Osteocyte (in vitro differentiated cells): ENCODE measurements at regions not wholly inside any gene's neighbourhood (a gene's known extent, or its start where the extent isn't known, plus 50 kb on each side); places are given as distances from the start of the nearest gene placed in this dataset.

Source experiments
- DNase-seq: peaks from one replicate; pipeline ENCODE4 v3.0.0; 2021; ENCODE audit warnings: mixed read lengths; ENCODE audit not compliant: unreplicated experiment; ENCODE audit errors: extremely low spot score
- H3K27ac Mint-ChIP-seq: one replicate; pipeline ENCODE4 v1.8.0; 2021; ENCODE audit warnings: mild to moderate bottlenecking, mixed read lengths; ENCODE audit not compliant: unreplicated experiment
- H3K27me3 Mint-ChIP-seq: one replicate; pipeline ENCODE4 v1.8.0; 2021; ENCODE audit warnings: mixed read lengths; ENCODE audit not compliant: unreplicated experiment
- H3K36me3 Mint-ChIP-seq: one replicate; pipeline ENCODE4 v1.8.0; 2021; ENCODE audit warnings: mixed read lengths; ENCODE audit not compliant: unreplicated experiment
- H3K4me1 Mint-ChIP-seq: one replicate; pipeline ENCODE4 v1.8.0; 2021; ENCODE audit warnings: mixed read lengths; ENCODE audit not compliant: unreplicated experiment
- H3K4me3 Mint-ChIP-seq: one replicate; pipeline ENCODE4 v1.8.0; 2021; ENCODE audit warnings: mild to moderate bottlenecking, moderate library complexity, mixed read lengths; ENCODE audit not compliant: unreplicated experiment
- H3K9me3 Mint-ChIP-seq: one replicate; pipeline ENCODE4 v1.8.0; 2021; ENCODE audit warnings: mixed read lengths; ENCODE audit not compliant: unreplicated experiment
- TF ChIP-seq, protein P1 (sequence below): fragments of 200-600 bp; sonication (generic); IDR thresholded peaks from 2 replicates; pipeline ENCODE4 v1.5.0; 2021; ENCODE audit warnings: antibody characterized with exemption, mild to moderate bottlenecking, moderate library complexity

DNA sequence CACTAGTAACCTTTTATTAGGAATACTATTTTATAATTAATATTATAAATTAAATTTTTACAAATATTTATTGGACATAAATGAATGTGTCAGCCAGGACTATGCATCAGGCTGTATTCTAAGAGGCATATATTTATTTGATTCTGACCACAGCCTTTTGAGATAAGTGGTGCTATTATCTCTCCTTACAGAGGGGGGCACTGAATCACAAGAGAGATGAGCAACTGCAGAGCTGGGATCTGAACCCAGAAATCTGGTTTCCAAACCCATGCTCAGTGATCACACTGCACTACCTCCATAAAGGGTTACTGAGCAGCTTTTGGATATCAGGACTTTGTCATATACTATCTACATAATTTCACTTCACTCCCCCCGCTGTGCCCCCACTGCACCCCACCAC lies 322.0 kb downstream of the TMA16 start:
- no peak for DNase-seq
- Mint-ChIP-seq H3K36me3 (no peaks in the 10 kb centered on the region), H3K4me1 (no peaks in the 10 kb centered on the region), H3K27me3 (peaks cover 2% of the 10 kb centered on the region), H3K9me3 (no peaks in the 10 kb centered on the region), H3K27ac (no peak overlapping the region), H3K4me3 (no peak overlapping the region)
- TF ChIP-seq, protein P1, sequence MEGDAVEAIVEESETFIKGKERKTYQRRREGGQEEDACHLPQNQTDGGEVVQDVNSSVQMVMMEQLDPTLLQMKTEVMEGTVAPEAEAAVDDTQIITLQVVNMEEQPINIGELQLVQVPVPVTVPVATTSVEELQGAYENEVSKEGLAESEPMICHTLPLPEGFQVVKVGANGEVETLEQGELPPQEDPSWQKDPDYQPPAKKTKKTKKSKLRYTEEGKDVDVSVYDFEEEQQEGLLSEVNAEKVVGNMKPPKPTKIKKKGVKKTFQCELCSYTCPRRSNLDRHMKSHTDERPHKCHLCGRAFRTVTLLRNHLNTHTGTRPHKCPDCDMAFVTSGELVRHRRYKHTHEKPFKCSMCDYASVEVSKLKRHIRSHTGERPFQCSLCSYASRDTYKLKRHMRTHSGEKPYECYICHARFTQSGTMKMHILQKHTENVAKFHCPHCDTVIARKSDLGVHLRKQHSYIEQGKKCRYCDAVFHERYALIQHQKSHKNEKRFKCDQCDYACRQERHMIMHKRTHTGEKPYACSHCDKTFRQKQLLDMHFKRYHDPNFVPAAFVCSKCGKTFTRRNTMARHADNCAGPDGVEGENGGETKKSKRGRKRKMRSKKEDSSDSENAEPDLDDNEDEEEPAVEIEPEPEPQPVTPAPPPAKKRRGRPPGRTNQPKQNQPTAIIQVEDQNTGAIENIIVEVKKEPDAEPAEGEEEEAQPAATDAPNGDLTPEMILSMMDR = no peak

DNA sequence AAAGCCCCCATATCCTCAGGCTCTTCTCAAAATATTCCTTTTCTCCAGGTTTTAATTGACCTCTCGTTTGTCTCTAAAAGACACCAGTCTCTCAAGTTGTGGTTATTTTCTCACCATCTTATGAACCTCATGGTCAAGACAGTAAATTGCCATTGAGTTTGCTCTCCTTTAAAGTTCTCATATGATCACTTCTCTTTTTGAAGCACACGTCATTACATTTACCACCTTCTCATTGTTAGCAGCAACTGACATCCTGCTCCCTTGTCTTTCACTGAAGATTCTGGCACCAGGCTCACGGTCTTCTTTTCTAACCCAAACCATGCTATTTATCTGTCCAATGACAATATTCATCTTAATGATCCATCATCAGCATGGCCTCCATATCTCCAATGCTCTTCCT lies 324.2 kb downstream of the TMA16 start:
- H3K4me1 Mint-ChIP-seq = no peaks in the 10 kb centered on the region
- H3K27ac Mint-ChIP-seq = no peak overlapping the region
- H3K36me3 Mint-ChIP-seq = no peaks in the 10 kb centered on the region
- TF ChIP-seq, protein P1 = no peak
- H3K4me3 Mint-ChIP-seq = no peak overlapping the region
- peaks cover 2% of the 10 kb centered on the region for H3K27me3 Mint-ChIP-seq
- H3K9me3 Mint-ChIP-seq = no peaks in the 10 kb centered on the region
- no peak for DNase-seq

DNA sequence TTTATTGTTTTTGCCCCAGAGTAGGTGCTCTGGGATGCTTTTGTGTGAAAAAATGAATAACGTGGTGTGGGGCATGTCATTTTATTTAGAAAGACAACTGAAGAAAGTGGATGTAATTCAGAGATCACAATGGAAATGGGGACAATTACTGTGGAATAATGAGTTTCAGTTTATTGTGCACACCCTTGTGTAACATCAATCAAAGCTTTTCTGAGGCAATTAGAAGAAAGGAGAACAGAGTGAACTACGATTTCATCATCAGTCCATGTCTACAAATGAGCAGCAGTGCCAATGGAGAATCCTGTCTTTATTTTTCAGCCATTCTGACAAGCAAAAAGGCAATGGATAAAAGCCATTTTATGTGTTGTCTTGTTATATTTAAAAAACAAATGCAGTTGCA lies 339.2 kb downstream of the TMA16 start:
- no peak for DNase-seq
- H3K27me3 Mint-ChIP-seq = no peaks in the 10 kb centered on the region
- TF ChIP-seq, protein P1 = no peak
- H3K9me3 Mint-ChIP-seq = peaks cover 7% of the 10 kb centered on the region
- H3K36me3 Mint-ChIP-seq = no peaks in the 10 kb centered on the region
- H3K4me1 Mint-ChIP-seq = no peaks in the 10 kb centered on the region
- H3K4me3 Mint-ChIP-seq = no peak overlapping the region
- H3K27ac Mint-ChIP-seq = no peak overlapping the region

DNA sequence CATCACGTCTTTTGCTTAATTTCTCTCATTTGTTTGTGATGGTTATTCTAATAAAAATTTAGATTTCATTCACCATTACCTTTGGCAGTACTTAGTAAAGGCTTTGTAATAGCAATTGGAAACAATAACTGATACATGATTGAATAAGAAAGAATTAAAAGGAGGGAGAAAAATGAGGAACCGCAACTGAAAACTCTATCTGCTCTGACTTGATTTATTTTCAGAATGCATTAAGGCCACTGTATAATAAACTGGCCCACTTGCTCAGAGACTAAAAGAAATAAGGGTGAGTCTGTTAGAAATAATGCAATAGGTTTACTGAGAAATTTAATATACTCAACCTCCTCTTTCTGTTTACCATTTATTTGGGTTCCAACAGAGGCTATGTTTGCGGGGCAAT lies 351.5 kb downstream of the TMA16 start:
- no peaks in the 10 kb centered on the region for H3K36me3 Mint-ChIP-seq
- no peak for DNase-seq
- no peaks in the 10 kb centered on the region for H3K4me1 Mint-ChIP-seq
- no peak overlapping the region for H3K27ac Mint-ChIP-seq
- TF ChIP-seq, protein P1 = no peak
- no peak overlapping the region for H3K4me3 Mint-ChIP-seq
- H3K9me3 Mint-ChIP-seq = no peaks in the 10 kb centered on the region
- peaks cover 2% of the 10 kb centered on the region for H3K27me3 Mint-ChIP-seq

DNA sequence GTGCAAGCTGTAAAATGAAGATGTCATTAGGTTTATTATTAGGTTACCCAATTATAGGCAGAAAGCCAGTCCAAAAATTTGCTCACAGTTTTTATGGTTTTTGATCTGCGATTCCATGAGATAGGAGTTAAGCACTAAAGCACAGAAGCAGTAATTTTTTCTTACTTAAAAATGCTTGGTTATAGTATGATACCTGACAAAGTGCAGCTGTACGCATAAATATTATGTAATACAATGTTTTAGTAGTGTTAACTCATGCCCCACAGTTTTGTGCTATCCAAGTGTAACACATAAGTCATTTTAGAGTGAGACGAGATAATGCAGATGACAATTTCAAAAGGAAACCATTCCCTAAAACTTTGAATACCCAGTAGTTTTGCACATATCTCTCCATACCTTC lies 357.8 kb downstream of the TMA16 start:
- Mint-ChIP-seq H3K27me3 (peaks cover 2% of the 10 kb centered on the region), H3K4me1 (no peaks in the 10 kb centered on the region), H3K4me3 (no peak overlapping the region), H3K36me3 (no peaks in the 10 kb centered on the region), H3K27ac (no peak overlapping the region), H3K9me3 (no peaks in the 10 kb centered on the region)
- DNase-seq = no peak
- TF ChIP-seq, protein P1 = no peak
